ENCODE measurements at regions not wholly inside any gene's neighbourhood (a gene's known extent, or its start where the extent isn't known, plus 50 kb on each side); places are given as distances from the start of the nearest gene placed in this dataset.

DNA sequence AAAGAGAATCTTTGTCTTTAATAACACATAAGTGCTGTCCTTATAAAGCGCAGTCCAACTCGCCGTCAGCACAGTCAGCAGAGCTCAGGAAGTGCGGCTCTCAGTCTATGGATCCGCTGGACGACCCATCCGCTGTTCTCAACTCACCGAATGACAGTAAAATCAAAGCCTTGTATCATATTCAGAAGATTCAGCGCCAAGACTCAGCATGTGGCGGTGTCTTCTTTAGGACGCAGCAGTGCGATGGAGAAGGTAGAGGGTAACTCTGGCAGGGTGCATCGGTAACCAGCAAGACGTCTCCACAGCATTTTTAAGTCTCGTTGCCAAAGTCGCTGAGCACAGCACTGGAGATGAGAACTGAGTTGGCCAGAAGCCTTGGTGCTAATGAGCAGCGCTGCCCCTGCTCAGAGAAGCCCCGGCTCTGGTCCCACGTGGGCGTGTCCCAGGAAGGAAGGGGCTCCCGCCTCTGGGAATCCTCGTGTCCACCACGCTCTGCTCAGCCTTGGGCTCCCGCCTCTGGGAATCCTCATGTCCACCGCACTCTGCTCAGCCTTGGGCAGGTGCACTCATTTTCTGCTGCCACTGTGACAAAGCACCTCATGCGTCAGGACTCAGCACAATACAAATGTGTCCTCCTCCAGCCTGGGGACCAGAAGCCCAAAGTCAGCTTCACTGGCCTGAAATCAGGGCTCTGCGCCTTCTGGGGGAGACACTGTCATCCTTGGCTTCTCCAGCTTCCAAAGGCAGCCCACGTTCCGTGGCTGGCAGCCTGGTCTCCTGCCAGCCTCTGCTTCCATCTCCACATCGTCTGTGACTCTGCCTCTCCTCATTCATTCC lies 238.0 kb upstream of the SALL3 start:
- no peak for DNase-seq (ENCODE audit: low read depth)

GRCh38 chr18:78742218-78742745 lies 237.3 kb upstream of the SALL3 start:
- no peak for DNase-seq (ENCODE audit: low read depth)

GRCh38 chr18:78743078-78743477 lies 236.5 kb upstream of the SALL3 start:
- DNase-seq (ENCODE audit: low read depth): no peak

- no peak for DNase-seq (ENCODE audit: low read depth)
These were observed 228.0 kb upstream of the SALL3 start for GRCh38 chr18:78751664-78752063.

DNA sequence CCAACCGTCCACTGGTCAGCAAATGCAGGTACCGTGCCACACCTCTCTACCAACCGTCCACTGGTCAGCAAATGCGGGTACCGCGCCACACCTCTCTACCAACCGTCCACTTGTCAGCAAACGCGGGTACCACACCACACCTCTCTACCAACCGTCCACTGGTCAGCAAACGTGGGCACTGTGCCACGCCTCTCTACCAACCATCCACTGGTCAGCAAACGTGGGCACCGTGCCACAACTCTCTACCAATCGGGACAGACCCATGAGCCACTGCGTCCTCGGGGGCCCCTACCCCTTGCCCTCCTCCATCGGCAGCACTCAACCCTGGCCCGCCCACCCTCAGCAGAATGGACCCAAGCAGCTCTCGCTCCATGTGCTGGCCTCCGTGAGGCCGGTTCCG lies 226.4 kb upstream of the SALL3 start:
- no peak for DNase-seq (ENCODE audit: low read depth)

DNA sequence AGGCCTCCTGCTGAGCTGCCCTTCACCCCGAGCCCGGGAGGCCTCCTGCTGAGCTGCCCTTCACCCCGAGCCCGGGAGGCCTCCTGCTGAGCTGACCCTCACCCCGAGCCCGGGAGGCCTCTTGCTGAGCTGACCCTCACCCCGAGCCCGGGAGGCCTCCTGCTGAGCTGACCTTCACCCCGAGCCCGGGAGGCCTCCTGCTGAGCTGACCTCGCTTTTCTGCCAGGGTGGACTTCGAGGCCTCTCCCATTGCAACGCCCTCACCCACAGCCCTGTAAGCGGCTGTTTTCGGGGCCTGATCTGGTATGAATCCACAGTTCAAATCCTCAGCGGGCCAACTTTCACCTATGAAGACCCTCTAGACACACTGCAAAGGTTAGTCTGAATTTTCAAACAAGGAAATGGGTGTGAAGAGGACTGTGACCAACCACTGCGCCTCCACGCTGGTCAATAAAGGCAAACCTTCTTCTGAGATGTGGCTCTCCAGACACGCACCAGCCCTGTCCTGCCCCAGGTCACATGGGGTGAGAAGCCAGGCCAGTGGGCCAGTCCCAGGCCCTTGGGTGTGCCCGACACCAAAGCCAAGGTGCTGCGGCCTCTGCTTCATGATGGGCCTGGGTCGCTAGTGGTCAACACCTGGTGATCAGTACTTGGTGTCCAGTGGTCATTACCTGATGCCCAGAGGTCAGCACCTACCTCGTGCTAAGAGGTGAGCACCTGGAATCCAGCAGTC lies 225.1 kb upstream of the SALL3 start:
- no peak for DNase-seq (ENCODE audit: low read depth)

GRCh38 chr18:78757014-78757413 lies 222.6 kb upstream of the SALL3 start:
- DNase-seq (ENCODE audit: low read depth): no peak

DNA sequence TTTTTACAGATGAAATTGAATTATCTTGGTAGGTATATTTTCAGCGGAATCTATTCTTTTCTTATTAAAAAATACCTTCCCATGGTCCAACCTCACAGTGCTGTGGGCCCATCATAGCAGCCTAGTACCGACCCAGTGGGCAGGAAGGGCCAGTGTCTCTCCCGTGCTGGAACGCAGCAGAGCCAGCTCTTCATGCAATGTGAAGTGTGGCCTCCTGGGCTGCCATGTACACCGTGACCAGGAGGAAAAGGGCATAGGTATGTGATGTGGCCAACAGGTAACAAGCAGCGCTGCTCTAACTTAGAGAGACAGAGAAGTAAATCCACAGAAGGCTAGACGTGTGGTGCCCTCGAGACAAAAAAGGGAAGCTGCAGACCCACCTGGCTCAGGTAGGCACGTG lies 221.1 kb upstream of the SALL3 start:
- DNase-seq (ENCODE audit: low read depth): no peak

- no peak for DNase-seq (ENCODE audit: low read depth)
These were observed 216.9 kb upstream of the SALL3 start for GRCh38 chr18:78762753-78763152.

DNA sequence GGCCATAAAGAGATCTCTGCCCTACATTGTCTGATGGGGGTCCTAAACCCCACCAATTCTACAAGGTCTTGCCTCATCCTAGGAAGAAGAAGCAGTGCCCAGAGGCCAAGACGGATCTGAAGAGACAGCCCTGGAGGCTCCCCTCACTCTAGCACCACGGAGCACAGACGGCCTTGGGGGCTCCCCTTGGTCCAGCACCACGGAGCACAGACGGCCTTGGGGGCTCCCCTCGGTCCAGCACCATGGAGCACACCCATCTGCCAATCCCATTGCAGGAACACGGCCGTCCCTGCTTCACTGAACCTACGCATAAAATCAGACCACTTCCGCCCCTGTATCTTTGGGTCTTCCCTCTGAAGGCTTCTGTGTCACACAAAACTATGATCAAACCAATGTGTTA lies 215.1 kb upstream of the SALL3 start:
- no peak for DNase-seq (ENCODE audit: low read depth)

- DNase-seq (ENCODE audit: low read depth): no peak
These were observed 214.5 kb upstream of the SALL3 start for GRCh38 chr18:78765142-78765541.

DNA sequence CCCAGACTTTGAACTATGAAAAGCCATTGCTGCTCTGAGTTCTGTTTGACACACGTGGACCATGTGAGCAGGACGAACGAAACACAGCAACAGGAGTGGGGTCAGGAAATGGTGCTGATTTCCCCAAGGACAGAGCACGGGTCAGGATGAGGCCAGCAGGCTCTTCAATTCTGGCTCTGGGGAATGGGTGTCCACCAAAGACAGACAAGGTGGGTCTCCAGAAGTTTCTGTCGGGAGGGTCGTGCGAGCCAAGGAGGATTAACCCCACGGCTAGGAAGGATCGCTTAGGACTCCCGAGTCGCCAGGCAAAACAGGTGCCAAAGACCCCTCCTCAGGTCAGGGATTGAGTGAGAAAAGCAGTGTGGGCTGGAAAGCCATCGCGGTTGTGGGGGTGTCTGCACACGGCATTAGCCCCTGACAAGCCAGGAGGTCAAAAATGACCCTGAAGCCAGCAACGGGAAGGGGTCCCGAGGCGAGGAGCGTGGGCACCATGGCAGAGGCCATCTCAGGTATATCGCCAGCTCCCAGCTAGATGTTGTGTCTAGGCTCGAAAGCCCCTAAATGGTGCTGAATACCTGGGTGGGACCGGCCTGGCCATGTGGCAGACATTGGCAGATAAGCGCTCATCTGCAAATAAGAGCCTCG lies 213.9 kb upstream of the SALL3 start:
- DNase-seq (ENCODE audit: low read depth): no peak

DNA sequence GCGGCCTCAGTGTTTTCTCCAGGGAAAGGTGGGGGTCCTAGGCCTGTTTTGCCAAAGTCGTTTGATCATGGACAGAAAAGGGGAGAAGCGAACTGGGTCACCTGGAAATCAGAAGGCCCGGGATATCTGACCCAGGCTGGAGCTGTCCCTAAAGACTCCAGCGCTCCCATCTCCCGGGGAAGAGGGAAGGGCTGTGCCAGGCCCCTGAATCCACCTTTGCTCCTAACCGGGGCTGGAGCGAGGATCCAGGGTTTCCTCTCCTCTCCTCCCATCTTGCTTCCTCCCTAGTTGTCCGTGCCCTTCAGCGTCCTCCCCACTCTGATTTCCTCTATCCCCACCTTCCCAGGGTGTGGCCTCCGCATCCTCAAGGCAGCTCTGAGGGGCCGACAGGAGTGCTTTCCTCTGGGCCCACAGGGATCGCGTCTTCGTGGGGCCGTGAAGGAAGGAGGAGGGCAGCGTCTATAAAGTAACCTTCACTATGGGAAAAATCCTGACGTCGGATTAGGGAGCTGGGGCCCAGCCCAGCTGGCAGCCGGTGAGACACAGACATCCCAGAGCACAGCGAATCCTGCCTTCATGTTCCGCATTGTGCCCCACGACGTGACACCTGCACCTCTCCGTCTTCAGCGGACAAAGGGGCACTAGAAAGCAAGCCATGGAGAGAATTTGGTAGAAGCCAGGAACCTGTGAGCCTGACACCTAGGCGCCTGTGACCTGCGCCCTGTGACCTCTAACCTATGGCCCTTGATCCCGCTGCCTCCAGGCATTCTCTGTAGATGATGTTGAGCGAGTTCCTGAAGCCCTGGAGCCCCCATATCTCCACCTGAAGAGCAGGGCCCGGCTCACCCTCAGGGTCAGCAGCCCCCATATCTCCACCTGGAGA lies 212.7 kb upstream of the SALL3 start:
- DNase-seq (ENCODE audit: low read depth): no peak

GRCh38 chr18:78767648-78768071 lies 212.0 kb upstream of the SALL3 start:
- DNase-seq (ENCODE audit: low read depth): no peak

- no peak for DNase-seq (ENCODE audit: low read depth)
These were observed 211.4 kb upstream of the SALL3 start for GRCh38 chr18:78768221-78768620.

DNA sequence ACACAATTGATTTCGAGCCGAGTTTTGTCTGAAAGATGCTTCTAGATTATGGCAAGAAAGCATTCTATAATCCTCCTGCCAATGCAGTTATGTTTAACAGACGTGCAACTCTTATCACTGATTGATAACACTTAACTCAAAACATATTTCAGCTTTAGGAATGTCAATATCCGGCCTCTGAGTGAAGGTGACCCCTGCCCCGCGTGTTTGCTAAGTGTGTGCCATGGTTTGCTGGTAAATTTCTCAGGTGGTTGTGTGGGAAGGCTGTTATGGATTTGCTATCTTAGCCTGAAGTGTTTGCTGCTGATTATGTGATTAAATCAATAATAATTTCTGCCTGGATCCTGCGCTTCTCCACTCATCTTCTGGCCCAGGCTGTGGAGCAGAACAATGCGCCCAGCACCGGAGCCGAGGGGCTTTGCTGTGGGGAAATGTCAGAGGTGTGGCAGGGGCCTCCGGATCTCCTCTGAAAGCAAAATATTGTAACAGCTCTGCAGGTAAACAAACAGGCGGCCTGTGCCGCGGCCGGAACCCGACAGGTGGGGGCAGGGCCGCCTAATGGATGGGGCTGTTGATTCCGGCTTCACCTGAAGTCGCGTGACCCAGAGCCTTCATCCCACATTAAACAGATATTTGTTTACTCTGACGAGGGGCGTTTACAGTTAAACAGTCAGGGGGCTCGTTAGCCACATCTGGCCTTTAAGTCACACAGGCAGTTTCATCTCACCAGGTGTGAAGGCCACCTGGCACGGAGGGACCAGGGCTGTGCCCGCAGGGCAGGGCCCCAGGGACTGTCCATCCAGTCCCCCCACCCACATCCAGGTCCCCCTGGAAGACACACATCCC lies 210.7 kb upstream of the SALL3 start:
- DNase-seq (ENCODE audit: low read depth): no peak

DNA sequence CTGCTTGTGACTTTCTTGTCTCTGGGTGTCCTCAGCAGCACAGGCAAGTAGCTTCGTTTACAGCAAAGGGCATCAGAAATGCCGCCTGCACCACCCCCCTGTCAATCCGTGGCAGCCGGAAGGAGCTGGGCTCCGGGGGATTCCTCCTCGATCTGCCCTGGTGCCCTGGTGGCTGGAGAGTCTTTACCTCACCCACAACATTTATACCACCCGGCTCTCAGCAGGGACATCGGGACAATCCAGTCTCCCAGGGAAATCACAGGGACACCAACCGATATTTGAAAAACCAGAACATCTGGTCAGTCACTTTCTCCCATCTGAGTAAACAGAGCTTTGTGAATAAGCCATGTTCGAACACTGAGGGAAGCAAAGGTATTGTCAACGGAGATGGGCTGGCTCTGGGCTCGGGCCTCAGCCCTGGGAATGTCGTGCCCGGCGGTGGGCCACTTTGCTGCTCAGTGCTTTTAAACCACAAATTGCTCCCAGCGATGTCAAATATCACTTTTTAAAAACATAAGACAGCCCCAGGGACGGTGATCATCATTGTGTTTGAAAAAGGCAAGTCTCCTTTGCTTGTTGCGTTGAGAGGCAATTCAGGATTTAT lies 210.0 kb upstream of the SALL3 start:
- no peak for DNase-seq (ENCODE audit: low read depth)

DNA sequence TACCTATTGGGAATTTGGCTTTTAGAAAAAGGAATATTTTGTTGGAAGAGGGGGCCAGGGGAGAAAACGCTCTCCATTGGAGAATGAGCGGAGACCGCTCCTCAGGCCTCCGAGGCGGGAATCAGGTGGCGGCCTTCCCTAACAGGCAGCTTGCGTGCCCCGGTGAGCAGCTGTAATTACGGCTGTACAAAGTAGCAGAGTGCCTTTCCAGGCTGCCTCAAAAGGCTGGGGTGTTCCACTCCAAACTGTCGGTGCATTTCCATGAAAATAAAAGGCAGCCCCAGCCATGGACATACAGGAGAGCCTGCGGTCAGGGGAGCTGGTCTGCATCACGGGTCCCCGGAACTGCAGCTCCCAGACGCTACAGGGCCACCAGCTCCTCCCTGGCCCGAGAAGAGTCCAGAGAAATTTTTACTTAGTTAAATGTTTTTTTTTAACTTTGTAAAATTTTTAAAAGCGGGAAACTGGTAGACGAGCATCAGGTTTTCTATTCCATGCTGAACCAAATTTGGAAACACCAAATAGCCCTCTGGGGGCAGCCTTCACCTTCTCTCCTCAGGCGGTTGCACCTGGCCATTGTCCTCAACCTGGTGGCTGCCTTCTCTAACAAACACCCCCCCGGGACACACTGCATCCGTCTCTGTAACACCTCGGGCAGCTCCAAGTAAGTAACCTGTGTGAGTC lies 209.3 kb upstream of the SALL3 start:
- no peak for DNase-seq (ENCODE audit: low read depth)

GRCh38 chr18:78770823-78771139 lies 208.8 kb upstream of the SALL3 start:
- no peak for DNase-seq (ENCODE audit: low read depth)
